ENCODE measurements at regions not wholly inside any gene's neighbourhood (a gene's known extent, or its start where the extent isn't known, plus 50 kb on each side); places are given as distances from the start of the nearest gene placed in this dataset.

DNA sequence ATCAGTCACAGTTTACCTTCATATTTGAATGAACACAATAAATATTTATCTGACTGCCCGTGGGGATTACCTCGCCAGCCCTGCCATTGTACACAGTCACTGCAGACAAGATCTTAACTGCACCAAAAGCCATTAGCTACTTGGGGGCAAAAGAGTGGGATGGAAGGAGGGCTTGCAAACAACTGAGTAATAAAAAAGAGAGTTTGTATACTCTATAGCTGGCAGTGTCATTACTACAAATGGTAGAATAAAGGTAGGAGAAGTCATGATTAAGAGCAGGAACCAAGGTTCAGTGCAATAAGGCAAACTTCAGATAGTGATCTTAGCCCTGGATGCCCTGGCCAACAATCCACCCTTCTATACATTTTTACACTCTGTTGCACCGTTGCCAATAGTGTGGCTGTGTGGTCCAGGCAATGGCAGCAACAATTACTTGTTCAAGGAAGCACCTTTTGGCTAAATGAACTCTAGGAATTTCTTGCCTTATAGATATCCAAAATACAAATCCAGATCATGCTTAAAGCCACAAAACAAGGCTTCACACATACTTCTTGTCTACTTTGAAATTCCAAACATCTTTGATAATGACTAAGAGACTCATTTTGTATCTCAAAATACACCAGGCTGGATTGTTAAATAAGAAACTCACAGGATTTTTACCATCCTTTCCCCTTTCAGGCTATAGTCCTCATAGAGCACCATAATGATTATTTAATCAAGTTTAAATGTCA lies 955.4 kb upstream of the ADGRB3 start:
- peaks cover 0 to 6% of the 10 kb centered on the region in 2 donors for H3K4me1 ChIP-seq (ENCODE audit: control insufficient read depth in 1 of 2, low read depth in 2 of 2)
- no peaks in the 10 kb centered on the region for H3K9me3 ChIP-seq
- DNase-seq (ENCODE audit: low spot score): no peak
- H3K27ac ChIP-seq: peak overlapping the region in 1 of 2 donors; percentile 23
- no peaks in the 10 kb centered on the region for H3K36me3 ChIP-seq
- H3K4me3 ChIP-seq: no peak overlapping the region
- no peaks in the 10 kb centered on the region for H3K27me3 ChIP-seq (replicated peaks; ENCODE audit: insufficient read depth)
- ATAC-seq (ENCODE audit: insufficient number of reproducible peaks, low FRiP score, low read depth): no peak
- TF ChIP-seq, protein P1, sequence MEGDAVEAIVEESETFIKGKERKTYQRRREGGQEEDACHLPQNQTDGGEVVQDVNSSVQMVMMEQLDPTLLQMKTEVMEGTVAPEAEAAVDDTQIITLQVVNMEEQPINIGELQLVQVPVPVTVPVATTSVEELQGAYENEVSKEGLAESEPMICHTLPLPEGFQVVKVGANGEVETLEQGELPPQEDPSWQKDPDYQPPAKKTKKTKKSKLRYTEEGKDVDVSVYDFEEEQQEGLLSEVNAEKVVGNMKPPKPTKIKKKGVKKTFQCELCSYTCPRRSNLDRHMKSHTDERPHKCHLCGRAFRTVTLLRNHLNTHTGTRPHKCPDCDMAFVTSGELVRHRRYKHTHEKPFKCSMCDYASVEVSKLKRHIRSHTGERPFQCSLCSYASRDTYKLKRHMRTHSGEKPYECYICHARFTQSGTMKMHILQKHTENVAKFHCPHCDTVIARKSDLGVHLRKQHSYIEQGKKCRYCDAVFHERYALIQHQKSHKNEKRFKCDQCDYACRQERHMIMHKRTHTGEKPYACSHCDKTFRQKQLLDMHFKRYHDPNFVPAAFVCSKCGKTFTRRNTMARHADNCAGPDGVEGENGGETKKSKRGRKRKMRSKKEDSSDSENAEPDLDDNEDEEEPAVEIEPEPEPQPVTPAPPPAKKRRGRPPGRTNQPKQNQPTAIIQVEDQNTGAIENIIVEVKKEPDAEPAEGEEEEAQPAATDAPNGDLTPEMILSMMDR (IDR thresholded peaks at IDR 0.05): no peak

DNA sequence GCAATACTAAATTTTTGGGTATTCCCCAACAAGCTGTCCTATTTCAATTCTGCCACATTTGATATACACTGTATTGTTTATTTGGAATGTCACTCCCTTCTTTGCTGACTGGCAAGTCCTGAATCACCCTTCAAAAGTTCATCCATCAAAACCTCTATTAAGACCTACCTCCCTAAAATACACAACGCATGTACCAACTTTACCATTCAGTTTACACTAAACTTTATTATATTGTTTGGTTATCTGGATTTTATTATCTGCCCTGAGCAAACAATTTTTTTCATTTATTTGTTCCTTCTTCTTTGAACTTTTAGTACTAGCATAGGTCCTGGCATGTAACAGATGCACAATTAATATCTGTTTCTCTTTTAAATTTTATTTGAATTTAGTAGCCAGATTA lies 958.2 kb upstream of the ADGRB3 start:
- H3K36me3 ChIP-seq: no peaks in the 10 kb centered on the region
- TF ChIP-seq, protein P1 (IDR thresholded peaks at IDR 0.05): no peak
- no peak for ATAC-seq (ENCODE audit: insufficient number of reproducible peaks, low FRiP score, low read depth)

DNA sequence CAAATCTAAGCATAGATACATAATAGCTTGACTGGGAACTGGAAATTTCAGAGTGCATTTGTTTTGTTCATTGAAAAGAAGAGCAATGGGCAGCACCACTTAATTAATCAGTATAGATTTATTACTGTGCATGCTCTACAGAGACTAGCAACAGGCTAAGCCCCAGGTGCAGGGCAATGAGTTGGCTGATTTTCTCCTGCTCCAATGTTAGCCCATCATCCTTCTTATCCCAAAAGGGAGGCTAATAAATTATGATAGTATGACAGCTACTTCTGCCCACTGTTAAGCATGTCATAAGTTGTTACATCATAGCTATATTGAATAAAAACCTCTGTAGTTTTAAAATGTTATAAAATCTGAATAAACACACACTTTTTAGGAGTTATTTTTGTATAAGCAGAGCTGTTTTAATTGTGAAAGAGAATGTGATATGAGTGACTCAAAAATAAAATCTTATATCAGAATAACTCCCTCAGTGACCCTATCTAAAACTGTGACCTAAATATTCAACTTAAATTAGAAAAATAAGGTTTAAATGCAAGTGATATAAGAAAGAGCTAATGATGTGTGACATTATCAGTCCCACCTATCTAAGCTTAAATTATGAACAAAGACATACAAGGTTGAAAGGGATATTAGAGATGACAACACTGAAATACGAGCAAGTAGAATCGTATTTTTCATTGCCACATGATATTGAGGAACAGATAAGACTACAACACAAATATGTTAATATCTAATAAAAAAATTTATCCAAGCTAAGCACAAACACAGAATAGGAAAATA lies 967.3 kb upstream of the ADGRB3 start:
- no peak for DNase-seq (ENCODE audit: low spot score)
- no peaks in the 10 kb centered on the region for H3K4me1 ChIP-seq (ENCODE audit: control insufficient read depth in 1 of 2, low read depth in 2 of 2)
- H3K36me3 ChIP-seq: no peaks in the 10 kb centered on the region
- H3K4me3 ChIP-seq: no peak overlapping the region
- ATAC-seq (ENCODE audit: insufficient number of reproducible peaks, low FRiP score, low read depth): no peak
- peaks cover 3% of the 10 kb centered on the region for H3K9me3 ChIP-seq
- H3K27me3 ChIP-seq (replicated peaks; ENCODE audit: insufficient read depth): no peaks in the 10 kb centered on the region
- TF ChIP-seq, protein P1 (IDR thresholded peaks at IDR 0.05): no peak
- H3K27ac ChIP-seq: no peak overlapping the region

More for the DNA sequence above, 958.2 kb upstream of the ADGRB3 start:
- no peak overlapping the region for H3K27ac ChIP-seq
- no peak overlapping the region for H3K4me3 ChIP-seq
- H3K4me1 ChIP-seq (ENCODE audit: control insufficient read depth in 1 of 2, low read depth in 2 of 2): peaks cover 0 to 6% of the 10 kb centered on the region in 2 donors
- H3K9me3 ChIP-seq: peaks cover 12% of the 10 kb centered on the region
- DNase-seq (ENCODE audit: low spot score): no peak
- H3K27me3 ChIP-seq (replicated peaks; ENCODE audit: insufficient read depth): no peaks in the 10 kb centered on the region

DNA sequence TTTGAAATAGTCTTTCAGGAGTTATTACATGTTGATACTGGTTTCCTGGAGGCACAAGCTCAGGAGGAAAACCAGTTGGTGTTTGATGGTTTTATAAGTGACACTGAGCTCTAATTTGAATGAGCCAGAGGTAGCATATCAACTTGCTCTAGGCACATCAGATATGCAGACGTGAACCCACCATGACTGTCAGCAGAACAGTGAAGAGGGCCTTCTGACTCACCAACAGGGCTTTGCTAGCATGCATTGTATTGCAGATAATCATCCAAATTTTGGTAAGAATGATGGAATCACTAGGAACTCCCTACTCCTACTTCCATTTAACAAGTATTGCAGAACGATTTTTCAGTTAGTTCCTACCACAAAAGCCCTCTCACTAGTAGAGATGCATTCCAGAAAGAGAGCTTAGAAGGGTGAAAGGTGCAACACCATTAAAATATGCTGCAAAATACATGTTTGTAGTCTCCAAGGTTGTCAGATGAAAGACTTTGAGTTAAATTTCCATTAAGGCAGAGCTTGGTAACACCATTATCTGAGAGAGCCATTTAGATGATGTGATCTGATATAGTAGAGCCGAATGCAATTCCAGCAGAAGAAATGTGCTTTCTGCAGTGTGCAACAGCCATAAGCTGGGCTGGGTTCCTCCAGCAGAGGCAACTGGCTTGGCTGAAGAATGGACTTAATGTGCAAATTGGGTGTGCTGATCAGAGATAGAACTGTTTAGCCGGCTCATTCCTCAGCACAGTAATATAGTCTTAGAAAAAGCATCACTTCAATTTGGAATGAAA lies 968.7 kb upstream of the ADGRB3 start:
- Histone ChIP-seq H3K27ac (no peak overlapping the region), H3K36me3 (no peaks in the 10 kb centered on the region), H3K4me1 (ENCODE audit: control insufficient read depth in 1 of 2, low read depth in 2 of 2) (no peaks in the 10 kb centered on the region), H3K9me3 (peaks cover under 1% of the 10 kb centered on the region), H3K4me3 (no peak overlapping the region), H3K27me3 (replicated peaks; ENCODE audit: insufficient read depth) (no peaks in the 10 kb centered on the region)
- no peak for ATAC-seq (ENCODE audit: insufficient number of reproducible peaks, low FRiP score, low read depth)
- TF ChIP-seq, protein P1 (IDR thresholded peaks at IDR 0.05): no peak
- DNase-seq (ENCODE audit: low spot score): no peak

DNA sequence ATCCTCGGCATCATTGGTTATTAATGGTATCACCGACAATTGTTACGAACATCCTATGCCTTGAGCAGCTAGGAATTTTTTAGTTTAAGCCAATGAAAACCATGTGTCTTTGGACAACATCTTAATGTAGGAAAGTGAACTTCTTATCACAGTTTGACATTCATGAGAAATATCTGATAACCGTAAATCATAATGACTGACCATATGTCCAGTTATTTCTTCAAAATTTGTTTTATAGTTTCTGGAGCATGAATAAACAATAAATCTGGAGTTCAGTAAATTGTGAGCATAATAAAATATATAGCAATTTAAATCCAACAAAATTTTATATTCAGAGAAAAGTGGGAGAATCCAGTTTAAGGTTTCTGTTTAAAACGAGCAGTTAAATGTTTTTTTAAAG lies 970.1 kb upstream of the ADGRB3 start:
- no peak for ATAC-seq (ENCODE audit: insufficient number of reproducible peaks, low FRiP score, low read depth)

More for the DNA sequence above, 970.1 kb upstream of the ADGRB3 start:
- H3K27me3 ChIP-seq (replicated peaks; ENCODE audit: insufficient read depth): no peaks in the 10 kb centered on the region
- H3K36me3 ChIP-seq: no peaks in the 10 kb centered on the region
- H3K27ac ChIP-seq: no peak overlapping the region
- no peaks in the 10 kb centered on the region for H3K9me3 ChIP-seq
- TF ChIP-seq, protein P1 (IDR thresholded peaks at IDR 0.05): no peak
- no peak overlapping the region for H3K4me3 ChIP-seq
- no peak for DNase-seq (ENCODE audit: low spot score)
- H3K4me1 ChIP-seq (ENCODE audit: control insufficient read depth in 1 of 2, low read depth in 2 of 2): no peaks in the 10 kb centered on the region

All from thoracic aorta (tissue), 2 donors.